ENCODE measurements at regions not wholly inside any gene's neighbourhood (a gene's known extent, or its start where the extent isn't known, plus 50 kb on each side); places are given as distances from the start of the nearest gene placed in this dataset.
A peak's percentile ranks its signal among the peaks of the same experiment; 100 is the strongest.

GRCh38 chr12:19737019-19737418 is 297.7 kb downstream of the AEBP2 start:
- Histone ChIP-seq H3K36me3 (replicated peaks; ENCODE audit: insufficient read depth, low read length) (no peaks in the 10 kb centered on the region), H3K27me3 (replicated peaks; ENCODE audit: insufficient read depth, low read length) (no peaks in the 10 kb centered on the region), H3K4me3 (ENCODE audit: low read length) (no peak overlapping the region), H3K9me2 (replicated peaks; ENCODE audit: insufficient read depth, low read length) (no peaks in the 10 kb centered on the region), H3K79me2 (ENCODE audit: low read length) (no peaks in the 10 kb centered on the region), H3K4me1 (ENCODE audit: low read length) (no peaks in the 10 kb centered on the region), H3F3A (ENCODE audit: insufficient read depth, low read length) (no peaks in the 10 kb centered on the region), H2AFZ (ENCODE audit: low read length) (no peak overlapping the region), H3K9me3 (replicated peaks; ENCODE audit: insufficient read depth, low read length) (no peaks in the 10 kb centered on the region), H4K20me1 (ENCODE audit: insufficient read depth, low read length) (no peaks in the 10 kb centered on the region), H3K27ac (ENCODE audit: low read length) (no peak overlapping the region), H3K4me2 (ENCODE audit: low read depth, low read length) (no peak overlapping the region), H3K9ac (ENCODE audit: low read length) (no peak overlapping the region)
- TF ChIP-seq, protein P1, sequence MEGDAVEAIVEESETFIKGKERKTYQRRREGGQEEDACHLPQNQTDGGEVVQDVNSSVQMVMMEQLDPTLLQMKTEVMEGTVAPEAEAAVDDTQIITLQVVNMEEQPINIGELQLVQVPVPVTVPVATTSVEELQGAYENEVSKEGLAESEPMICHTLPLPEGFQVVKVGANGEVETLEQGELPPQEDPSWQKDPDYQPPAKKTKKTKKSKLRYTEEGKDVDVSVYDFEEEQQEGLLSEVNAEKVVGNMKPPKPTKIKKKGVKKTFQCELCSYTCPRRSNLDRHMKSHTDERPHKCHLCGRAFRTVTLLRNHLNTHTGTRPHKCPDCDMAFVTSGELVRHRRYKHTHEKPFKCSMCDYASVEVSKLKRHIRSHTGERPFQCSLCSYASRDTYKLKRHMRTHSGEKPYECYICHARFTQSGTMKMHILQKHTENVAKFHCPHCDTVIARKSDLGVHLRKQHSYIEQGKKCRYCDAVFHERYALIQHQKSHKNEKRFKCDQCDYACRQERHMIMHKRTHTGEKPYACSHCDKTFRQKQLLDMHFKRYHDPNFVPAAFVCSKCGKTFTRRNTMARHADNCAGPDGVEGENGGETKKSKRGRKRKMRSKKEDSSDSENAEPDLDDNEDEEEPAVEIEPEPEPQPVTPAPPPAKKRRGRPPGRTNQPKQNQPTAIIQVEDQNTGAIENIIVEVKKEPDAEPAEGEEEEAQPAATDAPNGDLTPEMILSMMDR (IDR thresholded peaks at IDR 0.05; ENCODE audit: low read length), result no peak
- TF ChIP-seq EZH2phosphoT487 (IDR thresholded peaks at IDR 0.05; ENCODE audit: low read length) (no peak), EZH2 (optimal IDR thresholded peaks at IDR 0.05; ENCODE audit: low read depth, low read length) (no peak)
- DNase-seq, result no peak

DNA sequence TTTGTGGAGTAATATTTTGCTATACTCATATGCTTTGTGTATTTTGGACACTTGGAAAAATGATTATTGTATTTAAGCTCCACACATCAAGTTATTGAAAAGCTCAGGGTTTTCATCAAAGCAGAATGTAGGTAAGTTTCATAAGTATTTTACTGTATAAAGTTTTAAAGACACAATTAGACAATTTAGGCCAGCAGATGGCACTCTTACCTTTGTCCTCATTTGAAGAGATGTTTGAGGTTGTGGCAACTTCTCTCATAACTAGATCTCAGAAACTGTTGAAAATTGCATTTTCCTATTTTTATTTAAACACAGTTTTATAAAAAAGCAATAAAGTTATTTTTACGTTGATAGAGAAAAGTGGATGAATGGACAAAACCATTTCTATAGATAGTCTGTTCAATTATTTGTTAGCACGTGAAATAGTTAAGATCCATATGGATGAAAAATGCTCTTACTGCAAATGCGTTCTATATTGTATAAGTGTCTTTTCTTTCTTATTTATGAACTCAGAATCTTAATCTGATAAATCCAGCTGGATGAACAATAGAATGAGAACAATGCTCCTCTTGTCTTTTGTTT is 300.0 kb downstream of the AEBP2 start:
- TF ChIP-seq, protein P1 (IDR thresholded peaks at IDR 0.05; ENCODE audit: low read length), result peak; percentile 62
- TF ChIP-seq EZH2phosphoT487 (IDR thresholded peaks at IDR 0.05; ENCODE audit: low read length), result no peak
- Histone ChIP-seq H3K4me3 (ENCODE audit: low read length) (no peak overlapping the region), H3K9me3 (replicated peaks; ENCODE audit: insufficient read depth, low read length) (no peaks in the 10 kb centered on the region), H3K27me3 (replicated peaks; ENCODE audit: insufficient read depth, low read length) (no peaks in the 10 kb centered on the region), H3K9me2 (replicated peaks; ENCODE audit: insufficient read depth, low read length) (no peaks in the 10 kb centered on the region), H3K4me1 (ENCODE audit: low read length) (no peaks in the 10 kb centered on the region), H2AFZ (ENCODE audit: low read length) (no peak overlapping the region), H3K79me2 (ENCODE audit: low read length) (no peaks in the 10 kb centered on the region), H3K4me2 (ENCODE audit: low read depth, low read length) (no peak overlapping the region), H3K27ac (ENCODE audit: low read length) (no peak overlapping the region), H3F3A (ENCODE audit: insufficient read depth, low read length) (no peaks in the 10 kb centered on the region), H3K9ac (ENCODE audit: low read length) (no peak overlapping the region), H3K36me3 (replicated peaks; ENCODE audit: insufficient read depth, low read length) (no peaks in the 10 kb centered on the region), H4K20me1 (ENCODE audit: insufficient read depth, low read length) (no peaks in the 10 kb centered on the region)
- DNase-seq, result peak; percentile 64

DNA sequence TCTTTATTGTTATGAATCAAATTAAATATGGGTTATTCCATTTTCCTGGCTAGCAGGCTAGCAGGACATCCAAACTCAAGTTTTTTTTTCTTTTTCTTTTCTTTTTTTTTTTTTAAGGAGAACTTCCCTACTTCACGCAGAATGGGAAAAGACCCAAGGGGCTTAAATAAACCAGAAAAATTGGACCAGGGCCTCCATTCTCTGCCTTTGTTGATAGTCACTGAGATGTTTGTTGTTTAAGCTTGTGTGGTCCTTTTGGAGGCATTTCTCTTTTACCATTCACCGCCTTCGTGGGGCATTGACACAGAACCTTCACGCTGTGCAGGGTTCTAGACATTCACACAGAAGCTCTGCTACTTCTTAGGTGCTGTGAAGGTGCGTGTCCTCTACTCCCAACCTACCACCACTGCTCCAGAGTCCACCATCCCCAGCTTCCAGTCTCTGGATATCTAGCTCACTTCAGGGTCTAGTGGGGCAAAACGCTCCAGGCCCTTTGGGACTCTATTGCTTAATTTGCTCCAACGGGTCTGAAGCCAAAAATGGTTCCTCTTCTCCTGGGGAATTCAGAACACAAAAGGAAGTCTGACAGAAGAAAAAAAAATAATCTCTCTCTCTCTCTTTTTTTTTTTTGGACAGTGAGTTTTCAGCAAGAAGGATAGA is 301.3 kb downstream of the AEBP2 start:
- Histone ChIP-seq H4K20me1 (ENCODE audit: insufficient read depth, low read length) (no peaks in the 10 kb centered on the region), H3K9ac (ENCODE audit: low read length) (no peak overlapping the region), H2AFZ (ENCODE audit: low read length) (no peak overlapping the region), H3K36me3 (replicated peaks; ENCODE audit: insufficient read depth, low read length) (no peaks in the 10 kb centered on the region), H3K4me1 (ENCODE audit: low read length) (no peaks in the 10 kb centered on the region), H3K4me3 (ENCODE audit: low read length) (no peak overlapping the region), H3K79me2 (ENCODE audit: low read length) (no peaks in the 10 kb centered on the region), H3K27ac (ENCODE audit: low read length) (no peak overlapping the region), H3K4me2 (ENCODE audit: low read depth, low read length) (no peak overlapping the region), H3K9me3 (replicated peaks; ENCODE audit: insufficient read depth, low read length) (no peaks in the 10 kb centered on the region), H3F3A (ENCODE audit: insufficient read depth, low read length) (no peaks in the 10 kb centered on the region), H3K27me3 (replicated peaks; ENCODE audit: insufficient read depth, low read length) (no peaks in the 10 kb centered on the region), H3K9me2 (replicated peaks; ENCODE audit: insufficient read depth, low read length) (no peaks in the 10 kb centered on the region)
- TF ChIP-seq EZH2phosphoT487 (IDR thresholded peaks at IDR 0.05; ENCODE audit: low read length) (no peak), EZH2 (optimal IDR thresholded peaks at IDR 0.05; ENCODE audit: low read depth, low read length) (no peak)
- TF ChIP-seq, protein P1 (IDR thresholded peaks at IDR 0.05; ENCODE audit: low read length), result no peak
- DNase-seq, result no peak
